ENCODE measurements at regions not wholly inside any gene's neighbourhood (a gene's known extent, or its start where the extent isn't known, plus 50 kb on each side); places are given as distances from the start of the nearest gene placed in this dataset.

DNA sequence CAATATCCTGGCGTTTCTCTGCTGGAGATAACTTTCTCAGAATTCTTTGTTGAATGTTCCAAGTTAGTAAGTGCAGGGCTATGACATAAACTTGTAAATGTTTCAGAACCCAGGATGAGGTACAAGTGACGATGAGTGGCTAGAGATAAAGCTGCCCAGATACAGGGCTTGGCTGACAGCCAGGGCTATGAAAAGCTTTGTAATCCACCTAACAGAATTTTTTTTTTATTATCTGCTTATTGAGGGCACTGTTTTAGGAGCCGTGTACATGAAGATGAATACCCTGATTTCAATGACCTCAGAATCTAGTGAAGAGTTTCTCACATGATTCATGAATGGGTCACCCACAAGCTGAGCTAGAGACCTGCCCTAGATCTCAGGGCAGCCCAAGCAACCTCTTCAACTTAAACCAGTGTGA is 431.4 kb downstream of the DIPK2A start:
- Histone ChIP-seq H3K27me3 (ENCODE audit: control insufficient read depth, insufficient read depth, low read length) (no peaks in the 10 kb centered on the region), H3K36me3 (ENCODE audit: control insufficient read depth, insufficient read depth, low read length) (no peaks in the 10 kb centered on the region), H3K4me3 (ENCODE audit: low read depth, low read length) (no peak overlapping the region)
- peak; percentile 41 for DNase-seq (ENCODE audit: low read depth)
- TF ChIP-seq, protein P1, sequence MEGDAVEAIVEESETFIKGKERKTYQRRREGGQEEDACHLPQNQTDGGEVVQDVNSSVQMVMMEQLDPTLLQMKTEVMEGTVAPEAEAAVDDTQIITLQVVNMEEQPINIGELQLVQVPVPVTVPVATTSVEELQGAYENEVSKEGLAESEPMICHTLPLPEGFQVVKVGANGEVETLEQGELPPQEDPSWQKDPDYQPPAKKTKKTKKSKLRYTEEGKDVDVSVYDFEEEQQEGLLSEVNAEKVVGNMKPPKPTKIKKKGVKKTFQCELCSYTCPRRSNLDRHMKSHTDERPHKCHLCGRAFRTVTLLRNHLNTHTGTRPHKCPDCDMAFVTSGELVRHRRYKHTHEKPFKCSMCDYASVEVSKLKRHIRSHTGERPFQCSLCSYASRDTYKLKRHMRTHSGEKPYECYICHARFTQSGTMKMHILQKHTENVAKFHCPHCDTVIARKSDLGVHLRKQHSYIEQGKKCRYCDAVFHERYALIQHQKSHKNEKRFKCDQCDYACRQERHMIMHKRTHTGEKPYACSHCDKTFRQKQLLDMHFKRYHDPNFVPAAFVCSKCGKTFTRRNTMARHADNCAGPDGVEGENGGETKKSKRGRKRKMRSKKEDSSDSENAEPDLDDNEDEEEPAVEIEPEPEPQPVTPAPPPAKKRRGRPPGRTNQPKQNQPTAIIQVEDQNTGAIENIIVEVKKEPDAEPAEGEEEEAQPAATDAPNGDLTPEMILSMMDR (IDR thresholded peaks at IDR 0.05; ENCODE audit: insufficient read depth, low read length, severe bottlenecking): no peak
- FAIRE-seq: no peak

DNA sequence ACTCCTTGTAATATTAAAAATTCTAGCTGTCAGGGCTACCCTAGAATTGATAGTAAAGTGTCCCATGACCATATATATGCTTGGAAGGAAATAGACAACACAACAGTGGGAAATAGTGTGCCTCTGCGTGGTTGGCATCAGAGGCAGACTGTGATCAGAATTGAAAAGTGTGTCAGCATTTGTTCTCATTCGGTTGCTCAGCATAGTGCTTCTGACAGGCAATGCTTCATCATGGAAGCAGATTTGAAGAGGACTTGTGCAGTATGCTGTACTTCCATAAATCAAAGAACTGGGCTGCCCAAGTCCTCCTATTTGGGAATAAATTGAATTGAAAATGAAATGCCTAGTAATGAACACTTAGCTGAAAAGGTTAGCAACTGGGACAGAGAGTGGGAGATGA is 435.7 kb downstream of the DIPK2A start:
- H3K4me3 ChIP-seq (ENCODE audit: low read depth, low read length): no peak overlapping the region
- FAIRE-seq (no peak), DNase-seq (ENCODE audit: low read depth) (no peak)
- H3K36me3 ChIP-seq (ENCODE audit: control insufficient read depth, insufficient read depth, low read length): no peaks in the 10 kb centered on the region
- no peaks in the 10 kb centered on the region for H3K27me3 ChIP-seq (ENCODE audit: control insufficient read depth, insufficient read depth, low read length)
- TF ChIP-seq, protein P1 (IDR thresholded peaks at IDR 0.05; ENCODE audit: insufficient read depth, low read length, severe bottlenecking): no peak

DNA sequence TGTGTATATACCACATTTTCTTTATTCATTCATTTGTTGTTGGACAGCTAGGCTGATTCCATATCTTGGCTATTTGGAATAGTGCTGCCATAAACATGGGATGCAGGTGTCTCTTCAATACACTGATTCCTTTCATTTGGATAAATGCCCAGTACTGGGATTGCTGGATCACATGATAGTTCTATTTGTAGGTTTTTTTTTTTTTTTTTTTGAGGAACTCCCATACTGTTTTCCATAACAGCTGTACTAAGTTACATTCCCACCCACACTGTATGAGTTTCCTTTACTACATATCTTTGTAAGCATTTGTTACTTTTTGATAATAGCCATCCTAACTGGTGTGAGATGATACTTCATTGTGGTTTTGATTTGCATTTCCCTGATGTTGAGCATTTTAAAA is 437.7 kb downstream of the DIPK2A start:
- Histone ChIP-seq H3K27me3 (ENCODE audit: control insufficient read depth, insufficient read depth, low read length) (no peaks in the 10 kb centered on the region), H3K36me3 (ENCODE audit: control insufficient read depth, insufficient read depth, low read length) (no peaks in the 10 kb centered on the region), H3K4me3 (ENCODE audit: low read depth, low read length) (no peak overlapping the region)
- TF ChIP-seq, protein P1 (IDR thresholded peaks at IDR 0.05; ENCODE audit: insufficient read depth, low read length, severe bottlenecking): no peak
- DNase-seq (ENCODE audit: low read depth) (no peak), FAIRE-seq (no peak)

DNA sequence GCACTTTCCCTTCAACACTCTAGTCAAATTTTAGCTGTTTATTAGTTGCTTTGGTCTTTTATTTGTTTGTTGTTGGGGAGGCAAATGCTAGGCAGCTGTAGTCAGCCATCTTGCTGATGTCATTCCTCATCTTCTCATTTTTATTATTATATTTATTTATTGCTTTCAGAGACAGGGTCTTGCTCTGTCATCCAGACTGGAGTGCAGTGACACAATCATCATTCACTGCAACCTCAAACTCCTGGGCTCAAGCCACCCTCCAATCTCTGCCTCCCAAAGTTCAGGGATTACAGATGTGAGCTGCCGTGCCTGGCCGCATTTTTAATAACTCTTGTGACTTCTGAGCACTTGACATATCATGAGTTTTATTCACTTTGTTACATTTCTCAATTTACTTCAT is 441.4 kb downstream of the DIPK2A start:
- DNase-seq (ENCODE audit: low read depth): no peak
- no peaks in the 10 kb centered on the region for H3K27me3 ChIP-seq (ENCODE audit: control insufficient read depth, insufficient read depth, low read length)
- TF ChIP-seq, protein P1 (IDR thresholded peaks at IDR 0.05; ENCODE audit: insufficient read depth, low read length, severe bottlenecking): no peak
- H3K4me3 ChIP-seq (ENCODE audit: low read depth, low read length): no peak overlapping the region
- no peak for FAIRE-seq
- H3K36me3 ChIP-seq (ENCODE audit: control insufficient read depth, insufficient read depth, low read length): no peaks in the 10 kb centered on the region

DNA sequence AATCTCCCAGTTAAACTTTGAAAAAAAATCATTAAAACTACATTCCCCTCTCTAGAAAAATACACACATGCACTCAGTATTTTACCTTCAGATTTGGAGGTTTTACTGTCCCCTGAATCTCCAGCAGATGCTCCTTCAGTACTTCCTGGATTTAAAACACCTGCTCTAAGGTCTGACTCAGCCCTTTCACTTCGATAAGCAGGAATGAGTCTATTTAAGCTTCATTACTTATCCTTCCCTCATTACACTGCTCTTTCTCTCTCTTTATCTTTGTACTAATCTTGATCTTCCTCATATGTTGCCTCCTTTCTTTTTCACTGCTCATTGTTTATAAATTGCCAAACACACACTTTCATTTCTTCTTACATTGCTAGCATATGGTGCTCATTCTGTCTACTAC is 443.9 kb downstream of the DIPK2A start:
- no peak for FAIRE-seq
- no peak for DNase-seq (ENCODE audit: low read depth)
- Histone ChIP-seq H3K4me3 (ENCODE audit: low read depth, low read length) (no peak overlapping the region), H3K36me3 (ENCODE audit: control insufficient read depth, insufficient read depth, low read length) (no peaks in the 10 kb centered on the region), H3K27me3 (ENCODE audit: control insufficient read depth, insufficient read depth, low read length) (no peaks in the 10 kb centered on the region)
- TF ChIP-seq, protein P1 (IDR thresholded peaks at IDR 0.05; ENCODE audit: insufficient read depth, low read length, severe bottlenecking): no peak

DNA sequence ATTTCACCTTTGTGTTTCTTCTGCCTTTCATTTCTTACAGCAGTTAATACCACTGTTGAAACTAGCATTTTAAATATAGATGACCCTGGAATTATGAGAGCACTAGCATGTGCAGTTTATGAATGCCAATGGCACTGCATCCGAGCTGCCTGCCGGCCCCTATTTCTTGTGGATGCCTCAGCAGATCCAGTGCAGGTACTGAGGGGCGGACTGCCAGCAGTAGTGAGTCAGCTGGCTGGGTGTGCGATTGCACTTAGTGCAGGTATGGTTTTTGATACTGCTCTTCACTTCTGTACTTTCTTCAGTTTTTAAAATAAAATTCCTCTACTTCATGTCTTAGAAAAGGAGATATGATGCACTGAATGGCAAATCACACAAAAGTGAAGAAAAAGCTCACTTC is 453.0 kb downstream of the DIPK2A start:
- no peaks in the 10 kb centered on the region for H3K27me3 ChIP-seq (ENCODE audit: control insufficient read depth, insufficient read depth, low read length)
- H3K36me3 ChIP-seq (ENCODE audit: control insufficient read depth, insufficient read depth, low read length): no peaks in the 10 kb centered on the region
- FAIRE-seq: no peak
- DNase-seq (ENCODE audit: low read depth): peak; percentile 29
- H3K4me3 ChIP-seq (ENCODE audit: low read depth, low read length): no peak overlapping the region
- TF ChIP-seq, protein P1 (IDR thresholded peaks at IDR 0.05; ENCODE audit: insufficient read depth, low read length, severe bottlenecking): no peak
